ENCODE measurements at regions not wholly inside any gene's neighbourhood (a gene's known extent, or its start where the extent isn't known, plus 50 kb on each side); places are given as distances from the start of the nearest gene placed in this dataset.

GRCh38 chr15:69554279-69554961 is 101.8 kb downstream of the RPLP1 start:
- TF ChIP-seq ELF4 (IDR thresholded peaks at IDR 0.05) (no peak), FOXA1 (IDR thresholded peaks at IDR 0.05) (no peak), CTBP1 (IDR thresholded peaks at IDR 0.05; ENCODE audit: borderline replicate concordance) (no peak), L3MBTL2 (conservative IDR thresholded peaks at IDR 0.05) (no peak), PKNOX1 (IDR thresholded peaks at IDR 0.05) (no peak), FOXK2 (IDR thresholded peaks at IDR 0.05) (no peak), BHLHE40 (IDR thresholded peaks at IDR 0.05; ENCODE audit: borderline replicate concordance) (no peak), NFRKB (IDR thresholded peaks at IDR 0.05) (no peak), TARDBP (IDR thresholded peaks at IDR 0.05) (no peak), SP1 (IDR thresholded peaks at IDR 0.05) (no peak), FOXM1 (IDR thresholded peaks at IDR 0.05; ENCODE audit: borderline replicate concordance) (no peak), SUZ12 (IDR thresholded peaks at IDR 0.05) (no peak)

All from HEK293T (cell line).